ENCODE measurements at regions not wholly inside any gene's neighbourhood (a gene's known extent, or its start where the extent isn't known, plus 50 kb on each side); places are given as distances from the start of the nearest gene placed in this dataset.

DNA sequence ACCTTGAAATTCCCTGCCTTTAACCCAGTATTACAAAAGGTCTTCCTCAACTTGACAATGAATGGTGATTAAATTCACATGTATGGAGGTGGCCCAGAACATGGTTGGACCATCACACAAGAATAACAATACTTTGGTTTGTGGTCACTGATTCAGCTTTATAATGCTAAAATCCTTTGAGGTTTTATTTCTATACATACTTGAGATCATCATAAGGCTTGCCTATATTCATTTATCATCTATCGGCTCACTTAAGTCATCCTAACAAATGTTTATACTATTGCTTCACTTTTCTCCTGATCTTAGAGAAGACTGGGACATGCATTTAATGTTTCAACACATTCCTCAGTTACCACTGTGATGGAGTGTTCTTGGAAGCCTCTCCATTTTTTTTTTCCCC lies 191.3 kb downstream of the DMAC1 start:
- Histone ChIP-seq H3K79me2 (ENCODE audit: insufficient read depth, low read length) (no peaks in the 10 kb centered on the region), H3K4me3 (ENCODE audit: insufficient read depth, low read depth, low read length) (no peak overlapping the region), H3K9ac (ENCODE audit: low read length) (no peak overlapping the region), H2AFZ (ENCODE audit: low read depth, low read length) (no peak overlapping the region), H3K27me3 (ENCODE audit: insufficient read depth, low read length) (no peaks in the 10 kb centered on the region), H3K4me1 (ENCODE audit: insufficient read depth, low read length) (no peaks in the 10 kb centered on the region), H3K36me3 (ENCODE audit: insufficient read depth, low read length) (no peaks in the 10 kb centered on the region), H3K4me2 (ENCODE audit: low read length) (no peak overlapping the region), H3K9me3 (ENCODE audit: insufficient read depth, low read depth, low read length) (no peaks in the 10 kb centered on the region), H4K20me1 (ENCODE audit: insufficient read depth, low read length) (no peaks in the 10 kb centered on the region), H3K27ac (ENCODE audit: low read depth, low read length) (no peak overlapping the region)
- no peak overlapping the region for H3K27ac Mint-ChIP-seq (ENCODE audit: unreplicated experiment)
- peaks cover 19% of the 10 kb centered on the region for H3K4me1 Mint-ChIP-seq (ENCODE audit: low read depth, unreplicated experiment)
- FAIRE-seq, result no peak
- H3K27me3 Mint-ChIP-seq (ENCODE audit: low read depth, unreplicated experiment), result no peaks in the 10 kb centered on the region
- H3K36me3 Mint-ChIP-seq (ENCODE audit: low read depth, unreplicated experiment), result no peaks in the 10 kb centered on the region
- peak; percentile 20 for DNase-seq (ENCODE audit: low read depth)
- TF ChIP-seq EZH2 (IDR thresholded peaks at IDR 0.05; ENCODE audit: insufficient read depth, low read length), result no peak
- TF ChIP-seq, protein P1, sequence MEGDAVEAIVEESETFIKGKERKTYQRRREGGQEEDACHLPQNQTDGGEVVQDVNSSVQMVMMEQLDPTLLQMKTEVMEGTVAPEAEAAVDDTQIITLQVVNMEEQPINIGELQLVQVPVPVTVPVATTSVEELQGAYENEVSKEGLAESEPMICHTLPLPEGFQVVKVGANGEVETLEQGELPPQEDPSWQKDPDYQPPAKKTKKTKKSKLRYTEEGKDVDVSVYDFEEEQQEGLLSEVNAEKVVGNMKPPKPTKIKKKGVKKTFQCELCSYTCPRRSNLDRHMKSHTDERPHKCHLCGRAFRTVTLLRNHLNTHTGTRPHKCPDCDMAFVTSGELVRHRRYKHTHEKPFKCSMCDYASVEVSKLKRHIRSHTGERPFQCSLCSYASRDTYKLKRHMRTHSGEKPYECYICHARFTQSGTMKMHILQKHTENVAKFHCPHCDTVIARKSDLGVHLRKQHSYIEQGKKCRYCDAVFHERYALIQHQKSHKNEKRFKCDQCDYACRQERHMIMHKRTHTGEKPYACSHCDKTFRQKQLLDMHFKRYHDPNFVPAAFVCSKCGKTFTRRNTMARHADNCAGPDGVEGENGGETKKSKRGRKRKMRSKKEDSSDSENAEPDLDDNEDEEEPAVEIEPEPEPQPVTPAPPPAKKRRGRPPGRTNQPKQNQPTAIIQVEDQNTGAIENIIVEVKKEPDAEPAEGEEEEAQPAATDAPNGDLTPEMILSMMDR (IDR thresholded peaks at IDR 0.05; ENCODE audit: insufficient read depth, low read depth, low read length), result no peak
- H3K9me3 Mint-ChIP-seq (ENCODE audit: unreplicated experiment), result peaks cover 2% of the 10 kb centered on the region
- H3K4me3 Mint-ChIP-seq (ENCODE audit: unreplicated experiment), result no peak overlapping the region

DNA sequence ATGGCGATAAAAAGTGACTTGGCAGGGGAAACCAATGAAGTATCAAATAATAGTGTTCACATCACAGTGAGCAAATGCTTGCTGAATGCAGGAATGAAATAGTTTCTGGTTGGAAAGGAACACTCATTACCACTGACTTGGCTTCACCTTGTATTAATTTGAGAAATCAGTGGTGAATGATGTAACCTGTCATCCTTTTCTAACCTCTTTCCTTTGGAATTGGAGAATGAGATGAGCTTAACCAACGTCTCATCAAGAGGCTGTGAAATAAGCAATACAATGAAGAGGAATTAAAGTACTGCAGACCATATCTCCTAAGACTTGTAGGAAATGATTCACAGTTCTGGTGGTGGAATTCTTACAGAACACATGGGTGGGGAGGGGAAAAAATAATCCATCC lies 192.2 kb downstream of the DMAC1 start:
- no peak overlapping the region for H3K9ac ChIP-seq (ENCODE audit: low read length)
- H3K9me3 Mint-ChIP-seq (ENCODE audit: unreplicated experiment), result peaks cover 2% of the 10 kb centered on the region
- DNase-seq (ENCODE audit: low read depth) (peak; percentile 23), FAIRE-seq (no peak)
- no peak for TF ChIP-seq EZH2 (IDR thresholded peaks at IDR 0.05; ENCODE audit: insufficient read depth, low read length)
- TF ChIP-seq, protein P1 (IDR thresholded peaks at IDR 0.05; ENCODE audit: insufficient read depth, low read depth, low read length), result no peak
- no peaks in the 10 kb centered on the region for H3K27me3 ChIP-seq (ENCODE audit: insufficient read depth, low read length)
- peaks cover 19% of the 10 kb centered on the region for H3K4me1 Mint-ChIP-seq (ENCODE audit: low read depth, unreplicated experiment)
- no peak overlapping the region for H3K4me3 Mint-ChIP-seq (ENCODE audit: unreplicated experiment)
- no peaks in the 10 kb centered on the region for H3K79me2 ChIP-seq (ENCODE audit: insufficient read depth, low read length)
- no peak overlapping the region for H3K4me2 ChIP-seq (ENCODE audit: low read length)
- no peaks in the 10 kb centered on the region for H3K36me3 Mint-ChIP-seq (ENCODE audit: low read depth, unreplicated experiment)
- no peak overlapping the region for H3K4me3 ChIP-seq (ENCODE audit: insufficient read depth, low read depth, low read length)
- H3K27ac Mint-ChIP-seq (ENCODE audit: unreplicated experiment), result no peak overlapping the region
- no peaks in the 10 kb centered on the region for H3K27me3 Mint-ChIP-seq (ENCODE audit: low read depth, unreplicated experiment)
- H3K27ac ChIP-seq (ENCODE audit: low read depth, low read length), result no peak overlapping the region
- H3K9me3 ChIP-seq (ENCODE audit: insufficient read depth, low read depth, low read length), result no peaks in the 10 kb centered on the region
- no peaks in the 10 kb centered on the region for H3K36me3 ChIP-seq (ENCODE audit: insufficient read depth, low read length)
- no peaks in the 10 kb centered on the region for H3K4me1 ChIP-seq (ENCODE audit: insufficient read depth, low read length)
- no peak overlapping the region for H2AFZ ChIP-seq (ENCODE audit: low read depth, low read length)
- H4K20me1 ChIP-seq (ENCODE audit: insufficient read depth, low read length), result no peaks in the 10 kb centered on the region

DNA sequence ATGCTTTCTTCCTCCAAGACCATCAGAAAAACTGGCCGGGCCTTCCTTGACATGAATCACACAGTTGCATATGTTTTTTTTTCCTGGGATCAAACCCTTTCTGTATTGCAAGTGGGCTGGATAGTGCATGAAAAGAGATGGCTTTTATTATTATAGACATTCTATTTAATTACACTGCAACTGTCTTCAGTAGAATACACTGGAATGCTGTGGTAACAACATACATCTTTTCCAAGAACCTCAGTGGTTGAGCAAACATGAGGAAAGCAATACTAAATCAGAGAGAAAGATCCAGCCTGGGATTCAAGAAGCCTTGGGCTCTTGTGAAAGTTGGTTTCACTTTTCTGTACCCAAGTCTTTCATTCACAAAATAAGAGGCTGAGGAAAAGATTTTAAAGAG lies 193.0 kb downstream of the DMAC1 start:
- Histone ChIP-seq H3K9me3 (ENCODE audit: insufficient read depth, low read depth, low read length) (no peaks in the 10 kb centered on the region), H3K4me3 (ENCODE audit: insufficient read depth, low read depth, low read length) (no peak overlapping the region), H4K20me1 (ENCODE audit: insufficient read depth, low read length) (no peaks in the 10 kb centered on the region), H3K36me3 (ENCODE audit: insufficient read depth, low read length) (no peaks in the 10 kb centered on the region), H3K27me3 (ENCODE audit: insufficient read depth, low read length) (no peaks in the 10 kb centered on the region), H3K27ac (ENCODE audit: low read depth, low read length) (no peak overlapping the region), H3K4me1 (ENCODE audit: insufficient read depth, low read length) (no peaks in the 10 kb centered on the region), H2AFZ (ENCODE audit: low read depth, low read length) (no peak overlapping the region), H3K9ac (ENCODE audit: low read length) (no peak overlapping the region), H3K4me2 (ENCODE audit: low read length) (no peak overlapping the region), H3K79me2 (ENCODE audit: insufficient read depth, low read length) (no peaks in the 10 kb centered on the region)
- Mint-ChIP-seq H3K36me3 (ENCODE audit: low read depth, unreplicated experiment) (no peaks in the 10 kb centered on the region), H3K27me3 (ENCODE audit: low read depth, unreplicated experiment) (no peaks in the 10 kb centered on the region), H3K4me1 (ENCODE audit: low read depth, unreplicated experiment) (peaks cover 19% of the 10 kb centered on the region), H3K27ac (ENCODE audit: unreplicated experiment) (peak overlapping the region; percentile 78), H3K9me3 (ENCODE audit: unreplicated experiment) (peaks cover 2% of the 10 kb centered on the region), H3K4me3 (ENCODE audit: unreplicated experiment) (no peak overlapping the region)
- TF ChIP-seq, protein P1 (IDR thresholded peaks at IDR 0.05; ENCODE audit: insufficient read depth, low read depth, low read length), result no peak
- TF ChIP-seq EZH2 (IDR thresholded peaks at IDR 0.05; ENCODE audit: insufficient read depth, low read length), result no peak
- DNase-seq (ENCODE audit: low read depth) (no peak), FAIRE-seq (no peak)

Measured in astrocyte (in vitro differentiated cells and primary cell).